ENCODE measurements at regions not wholly inside any gene's neighbourhood (a gene's known extent, or its start where the extent isn't known, plus 50 kb on each side); places are given as distances from the start of the nearest gene placed in this dataset.

DNA sequence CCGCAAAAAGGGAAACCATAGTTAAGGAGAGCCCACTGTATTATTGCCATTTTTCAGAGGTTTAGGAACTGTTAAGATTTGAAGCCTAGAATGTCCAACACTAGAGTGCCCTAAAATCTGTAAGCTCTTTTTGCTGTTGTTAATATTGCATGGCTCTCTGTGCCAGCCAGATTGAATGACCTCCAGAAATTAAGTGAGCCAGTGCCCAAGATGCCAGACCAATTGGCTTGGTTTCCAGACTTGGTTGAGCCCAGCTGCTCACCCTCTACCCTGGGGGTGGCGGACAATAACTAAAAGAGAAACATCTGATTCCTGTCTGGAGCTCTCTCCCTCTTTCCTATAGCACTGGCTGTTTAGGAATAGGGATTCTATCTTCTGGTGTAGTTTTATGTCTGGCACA lies 340.1 kb downstream of the PHF14 start:
- 95% methylated on average over 2 of the region's 2 CpGs for WGBS
- intact Hi-C loops (cut with DNase I), result no loop called here
- TF ChIP-seq, protein P1, sequence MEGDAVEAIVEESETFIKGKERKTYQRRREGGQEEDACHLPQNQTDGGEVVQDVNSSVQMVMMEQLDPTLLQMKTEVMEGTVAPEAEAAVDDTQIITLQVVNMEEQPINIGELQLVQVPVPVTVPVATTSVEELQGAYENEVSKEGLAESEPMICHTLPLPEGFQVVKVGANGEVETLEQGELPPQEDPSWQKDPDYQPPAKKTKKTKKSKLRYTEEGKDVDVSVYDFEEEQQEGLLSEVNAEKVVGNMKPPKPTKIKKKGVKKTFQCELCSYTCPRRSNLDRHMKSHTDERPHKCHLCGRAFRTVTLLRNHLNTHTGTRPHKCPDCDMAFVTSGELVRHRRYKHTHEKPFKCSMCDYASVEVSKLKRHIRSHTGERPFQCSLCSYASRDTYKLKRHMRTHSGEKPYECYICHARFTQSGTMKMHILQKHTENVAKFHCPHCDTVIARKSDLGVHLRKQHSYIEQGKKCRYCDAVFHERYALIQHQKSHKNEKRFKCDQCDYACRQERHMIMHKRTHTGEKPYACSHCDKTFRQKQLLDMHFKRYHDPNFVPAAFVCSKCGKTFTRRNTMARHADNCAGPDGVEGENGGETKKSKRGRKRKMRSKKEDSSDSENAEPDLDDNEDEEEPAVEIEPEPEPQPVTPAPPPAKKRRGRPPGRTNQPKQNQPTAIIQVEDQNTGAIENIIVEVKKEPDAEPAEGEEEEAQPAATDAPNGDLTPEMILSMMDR (IDR thresholded peaks at IDR 0.05), result no peak
- TF ChIP-seq EP300 (IDR thresholded peaks at IDR 0.05), result no peak
- TF ChIP-seq POLR2A (IDR thresholded peaks at IDR 0.05; ENCODE audit: low read depth), result no peak
- DNase-seq (ENCODE audit: extremely low spot score), result no peak
- no peak overlapping the region for H3K4me3 ChIP-seq
- H3K36me3 ChIP-seq, result no peaks in the 10 kb centered on the region
- no peaks in the 10 kb centered on the region for H3K9me3 ChIP-seq
- no peak overlapping the region for H3K27ac ChIP-seq (replicated peaks in 1 of 4)
- no peaks in the 10 kb centered on the region for H3K4me1 ChIP-seq
- no peaks in the 10 kb centered on the region for H3K27me3 ChIP-seq

DNA sequence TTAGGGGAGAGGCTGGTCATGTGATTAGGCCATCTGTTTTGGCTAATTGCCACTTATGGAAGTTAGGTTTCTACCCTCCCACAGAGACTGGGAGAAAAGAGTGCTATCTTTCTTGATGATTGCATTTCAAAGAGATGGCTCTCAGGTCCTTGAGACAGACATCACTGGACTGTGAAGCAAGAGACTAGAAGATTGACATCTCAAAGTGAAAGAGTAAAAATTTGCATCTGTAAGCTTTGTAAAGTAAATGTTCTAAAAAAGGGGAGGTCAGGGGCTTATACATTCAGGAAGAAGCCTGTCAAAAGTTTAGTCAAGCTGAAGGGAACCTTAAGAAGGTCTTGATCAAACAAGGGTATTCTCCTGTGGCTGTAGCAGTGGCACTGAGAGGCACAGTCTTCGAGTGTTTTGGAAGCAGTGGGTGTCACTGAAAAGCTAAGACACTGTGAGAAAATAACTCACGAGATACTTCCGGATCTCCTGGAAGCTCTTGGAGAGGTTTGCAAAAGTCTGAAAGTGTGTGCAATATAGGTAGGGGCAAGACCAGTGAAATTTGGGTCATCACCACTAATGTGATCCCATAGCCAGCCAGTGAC lies 342.1 kb downstream of the PHF14 start:
- WGBS, result 48% methylated on average over 3 of the region's 3 CpGs
- H3K4me3 ChIP-seq, result no peak overlapping the region
- no peaks in the 10 kb centered on the region for H3K4me1 ChIP-seq
- TF ChIP-seq POLR2AphosphoS5 (IDR thresholded peaks at IDR 0.05), result no peak
- intact Hi-C loops (cut with DNase I), result no loop called here
- no peaks in the 10 kb centered on the region for H3K36me3 ChIP-seq
- H3K9me3 ChIP-seq, result no peaks in the 10 kb centered on the region
- DNase-seq (ENCODE audit: extremely low spot score), result peak; percentile 70
- H3K27me3 ChIP-seq, result no peaks in the 10 kb centered on the region
- no peak overlapping the region for H3K27ac ChIP-seq (replicated peaks in 1 of 4)

DNA sequence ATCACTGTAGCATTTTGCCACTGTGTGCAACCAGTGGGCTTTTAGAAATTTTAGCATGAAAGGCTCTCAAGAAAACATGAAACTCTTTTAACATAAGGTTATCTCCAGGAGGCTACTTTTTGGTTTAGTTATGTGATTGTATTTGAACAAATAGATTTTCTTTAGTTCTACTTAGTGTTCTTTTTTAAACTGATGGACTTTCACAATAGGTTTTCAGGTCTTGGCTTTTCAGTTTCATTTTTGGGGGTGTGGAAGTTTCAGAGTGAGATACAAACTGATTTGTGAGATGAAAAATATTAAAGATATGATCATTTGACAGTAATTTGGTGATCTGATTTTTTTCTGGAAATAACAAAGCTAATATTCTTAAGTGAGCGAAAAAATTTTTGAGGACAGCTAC lies 344.1 kb downstream of the PHF14 start:
- Histone ChIP-seq H3K27ac (replicated peaks in 1 of 4) (no peak overlapping the region), H3K4me1 (no peaks in the 10 kb centered on the region), H3K36me3 (no peaks in the 10 kb centered on the region), H3K9me3 (no peaks in the 10 kb centered on the region), H3K4me3 (no peak overlapping the region), H3K27me3 (no peaks in the 10 kb centered on the region)
- DNase-seq (ENCODE audit: extremely low spot score), result no peak
- no peak for TF ChIP-seq POLR2AphosphoS5 (IDR thresholded peaks at IDR 0.05)
- TF ChIP-seq, protein P1 (IDR thresholded peaks at IDR 0.05), result no peak
- no peak for TF ChIP-seq EP300 (IDR thresholded peaks at IDR 0.05)
- no peak for TF ChIP-seq POLR2A (IDR thresholded peaks at IDR 0.05; ENCODE audit: low read depth)
- intact Hi-C loops (cut with DNase I), result no loop called here
- 87% methylated on average over 1 of the region's 1 CpG for WGBS

DNA sequence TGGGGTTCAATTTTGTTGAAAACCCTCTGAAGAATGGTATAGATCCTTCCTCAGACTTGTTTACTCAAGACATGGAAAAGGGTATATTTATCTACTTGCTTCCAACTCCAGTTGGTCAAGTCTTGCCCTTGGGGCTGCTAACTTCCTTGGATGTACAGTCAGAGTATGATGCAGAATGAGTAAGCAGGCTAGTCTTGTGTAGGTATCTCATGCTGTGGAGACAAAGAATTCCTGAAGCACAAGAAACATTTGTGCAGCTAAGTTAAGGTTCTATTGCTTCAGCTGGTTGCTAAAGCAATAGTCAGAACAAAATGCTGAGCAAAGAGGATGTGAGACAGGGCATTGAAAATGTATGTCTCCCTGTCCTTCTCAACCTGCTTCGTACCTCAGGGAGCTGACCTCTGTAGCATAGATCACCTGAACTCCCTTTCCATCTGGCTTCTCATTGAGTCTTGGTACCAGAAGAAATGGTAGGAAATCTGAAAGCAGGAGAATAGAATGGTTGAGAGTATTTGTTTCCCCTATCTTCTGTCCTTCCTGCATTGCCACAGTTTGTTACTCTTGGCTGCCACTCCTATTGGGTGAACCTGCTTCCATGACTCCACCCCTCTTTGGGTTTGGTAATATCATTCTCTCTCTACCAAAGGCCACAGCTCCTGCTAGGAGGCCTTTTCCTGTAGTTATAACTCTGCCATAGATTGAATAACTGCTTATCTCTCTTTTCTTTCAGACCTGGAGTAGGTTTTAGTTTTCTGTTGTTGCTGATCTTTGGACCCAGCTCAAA lies 346.0 kb downstream of the PHF14 start:
- Histone ChIP-seq H3K4me3 (no peak overlapping the region), H3K4me1 (no peaks in the 10 kb centered on the region), H3K27me3 (no peaks in the 10 kb centered on the region), H3K27ac (replicated peaks in 1 of 4) (no peak overlapping the region), H3K9me3 (peaks cover 0 to 6% (median 0%) of the 10 kb centered on the region in 4 donors), H3K36me3 (no peaks in the 10 kb centered on the region)
- no peak for DNase-seq (ENCODE audit: extremely low spot score)
- TF ChIP-seq POLR2A (IDR thresholded peaks at IDR 0.05; ENCODE audit: low read depth) (no peak), EP300 (IDR thresholded peaks at IDR 0.05) (no peak), POLR2AphosphoS5 (IDR thresholded peaks at IDR 0.05) (no peak)
- TF ChIP-seq, protein P1 (IDR thresholded peaks at IDR 0.05), result no peak
- intact Hi-C loops (cut with DNase I), result no loop called here
- 78% methylated on average over 1 of the region's 1 CpG for WGBS

Measured in esophagus muscularis mucosa (tissue), 4 donors.